ENCODE measurements at regions not wholly inside any gene's neighbourhood (a gene's known extent, or its start where the extent isn't known, plus 50 kb on each side); places are given as distances from the start of the nearest gene placed in this dataset.
A peak's percentile ranks its signal among the peaks of the same experiment; 100 is the strongest.

- H2AK5ac ChIP-seq (ENCODE audit: low read length) = no peak overlapping the region
- no peak overlapping the region for H3K56ac ChIP-seq (ENCODE audit: low read length)
- no peak overlapping the region for H2BK120ac ChIP-seq (ENCODE audit: low read depth, low read length)
- H3K4me3 ChIP-seq (ENCODE audit: low read length) = no peak overlapping the region
- no peaks in the 10 kb centered on the region for H3K36me3 ChIP-seq (ENCODE audit: control insufficient read depth, insufficient read depth, low read length)
- H3K9ac ChIP-seq (ENCODE audit: low read length) = no peak overlapping the region
- H3K4ac ChIP-seq (ENCODE audit: low read depth, low read length) = no peak overlapping the region
- H4K5ac ChIP-seq (ENCODE audit: low read length) = no peak overlapping the region
- H3K4me2 ChIP-seq (ENCODE audit: low read length) = no peak overlapping the region
- H3K23ac ChIP-seq (ENCODE audit: low read length) = no peak overlapping the region
- H3K27ac ChIP-seq (ENCODE audit: low read depth, low read length) = no peak overlapping the region
- no peaks in the 10 kb centered on the region for H3K4me1 ChIP-seq (ENCODE audit: control insufficient read depth, low read depth, low read length)
- H4K8ac ChIP-seq (ENCODE audit: low read depth, low read length) = no peak overlapping the region
- H3K79me1 ChIP-seq (ENCODE audit: low read length) = no peaks in the 10 kb centered on the region
- no peaks in the 10 kb centered on the region for H3K27me3 ChIP-seq (ENCODE audit: insufficient read depth, low read length, poor library complexity)
- H2BK5ac ChIP-seq (ENCODE audit: low read length) = no peak overlapping the region
- DNase-seq = peak; percentile 34
- H2BK15ac ChIP-seq (replicated peaks; ENCODE audit: low read depth) = no peak overlapping the region
- no CpG with 5 or more reads among the region's 10 CpGs for WGBS (ENCODE audit: extremely low coverage, insufficient coverage, low lambda C conversion rate)
- no peak overlapping the region for H3K18ac ChIP-seq (ENCODE audit: low read length)
- H3K79me2 ChIP-seq (ENCODE audit: control insufficient read depth, insufficient read depth, low read length) = no peaks in the 10 kb centered on the region
Observed at GRCh38 chr1:213415691-213416380, 364.8 kb downstream of the RPS6KC1 start.

GRCh38 chr1:213416461-213417224 lies 365.6 kb downstream of the RPS6KC1 start:
- Histone ChIP-seq H3K56ac (ENCODE audit: low read length) (no peak overlapping the region), H3K27ac (ENCODE audit: low read depth, low read length) (no peak overlapping the region), H3K9ac (ENCODE audit: low read length) (no peak overlapping the region), H2BK120ac (ENCODE audit: low read depth, low read length) (no peak overlapping the region), H2AK5ac (ENCODE audit: low read length) (no peak overlapping the region), H3K79me2 (ENCODE audit: control insufficient read depth, insufficient read depth, low read length) (no peaks in the 10 kb centered on the region), H3K36me3 (ENCODE audit: control insufficient read depth, insufficient read depth, low read length) (no peaks in the 10 kb centered on the region), H3K4me2 (ENCODE audit: low read length) (no peak overlapping the region), H3K4me3 (ENCODE audit: low read length) (no peak overlapping the region), H3K79me1 (ENCODE audit: low read length) (no peaks in the 10 kb centered on the region), H3K4ac (ENCODE audit: low read depth, low read length) (no peak overlapping the region), H3K23ac (ENCODE audit: low read length) (no peak overlapping the region), H2BK15ac (replicated peaks; ENCODE audit: low read depth) (no peak overlapping the region), H4K8ac (ENCODE audit: low read depth, low read length) (no peak overlapping the region), H3K18ac (ENCODE audit: low read length) (no peak overlapping the region), H3K4me1 (ENCODE audit: control insufficient read depth, low read depth, low read length) (no peaks in the 10 kb centered on the region), H2BK5ac (ENCODE audit: low read length) (no peak overlapping the region), H4K5ac (ENCODE audit: low read length) (no peak overlapping the region), H3K27me3 (ENCODE audit: insufficient read depth, low read length, poor library complexity) (no peaks in the 10 kb centered on the region)
- no CpG with 5 or more reads among the region's 17 CpGs for WGBS (ENCODE audit: extremely low coverage, insufficient coverage, low lambda C conversion rate)
- no peak for DNase-seq

- Histone ChIP-seq H3K4me2 (ENCODE audit: low read length) (no peak overlapping the region), H3K56ac (ENCODE audit: low read length) (no peak overlapping the region), H3K79me1 (ENCODE audit: low read length) (no peaks in the 10 kb centered on the region), H3K9ac (ENCODE audit: low read length) (no peak overlapping the region), H2AK5ac (ENCODE audit: low read length) (no peak overlapping the region), H3K27ac (ENCODE audit: low read depth, low read length) (no peak overlapping the region), H4K8ac (ENCODE audit: low read depth, low read length) (no peak overlapping the region), H3K27me3 (ENCODE audit: insufficient read depth, low read length, poor library complexity) (no peaks in the 10 kb centered on the region), H3K79me2 (ENCODE audit: control insufficient read depth, insufficient read depth, low read length) (no peaks in the 10 kb centered on the region), H3K4me3 (ENCODE audit: low read length) (no peak overlapping the region), H4K5ac (ENCODE audit: low read length) (no peak overlapping the region), H3K4me1 (ENCODE audit: control insufficient read depth, low read depth, low read length) (no peaks in the 10 kb centered on the region), H3K18ac (ENCODE audit: low read length) (no peak overlapping the region), H3K36me3 (ENCODE audit: control insufficient read depth, insufficient read depth, low read length) (no peaks in the 10 kb centered on the region), H2BK5ac (ENCODE audit: low read length) (no peak overlapping the region), H2BK120ac (ENCODE audit: low read depth, low read length) (no peak overlapping the region), H3K4ac (ENCODE audit: low read depth, low read length) (no peak overlapping the region), H3K23ac (ENCODE audit: low read length) (no peak overlapping the region), H2BK15ac (replicated peaks; ENCODE audit: low read depth) (no peak overlapping the region)
- WGBS (ENCODE audit: extremely low coverage, insufficient coverage, low lambda C conversion rate) = no CpG with 5 or more reads among the region's 14 CpGs
- no peak for DNase-seq
Observed at GRCh38 chr1:213417225-213417820, 366.3 kb downstream of the RPS6KC1 start.

- Histone ChIP-seq H3K4me2 (ENCODE audit: low read length) (no peak overlapping the region), H4K8ac (ENCODE audit: low read depth, low read length) (no peak overlapping the region), H3K27me3 (ENCODE audit: insufficient read depth, low read length, poor library complexity) (no peaks in the 10 kb centered on the region), H2AK5ac (ENCODE audit: low read length) (no peak overlapping the region), H3K4me3 (ENCODE audit: low read length) (no peak overlapping the region), H3K56ac (ENCODE audit: low read length) (no peak overlapping the region), H2BK5ac (ENCODE audit: low read length) (no peak overlapping the region), H2BK15ac (replicated peaks; ENCODE audit: low read depth) (no peak overlapping the region), H3K27ac (ENCODE audit: low read depth, low read length) (no peak overlapping the region), H3K9ac (ENCODE audit: low read length) (no peak overlapping the region), H3K23ac (ENCODE audit: low read length) (no peak overlapping the region), H3K36me3 (ENCODE audit: control insufficient read depth, insufficient read depth, low read length) (no peaks in the 10 kb centered on the region), H3K4ac (ENCODE audit: low read depth, low read length) (no peak overlapping the region), H3K4me1 (ENCODE audit: control insufficient read depth, low read depth, low read length) (no peaks in the 10 kb centered on the region), H3K79me1 (ENCODE audit: low read length) (no peaks in the 10 kb centered on the region), H3K18ac (ENCODE audit: low read length) (no peak overlapping the region), H4K5ac (ENCODE audit: low read length) (no peak overlapping the region), H2BK120ac (ENCODE audit: low read depth, low read length) (no peak overlapping the region), H3K79me2 (ENCODE audit: control insufficient read depth, insufficient read depth, low read length) (no peaks in the 10 kb centered on the region)
- no peak for DNase-seq
- WGBS (ENCODE audit: extremely low coverage, insufficient coverage, low lambda C conversion rate) = no CpG with 5 or more reads among the region's 5 CpGs
Observed at GRCh38 chr1:213417846-213418245, 366.8 kb downstream of the RPS6KC1 start.

DNA sequence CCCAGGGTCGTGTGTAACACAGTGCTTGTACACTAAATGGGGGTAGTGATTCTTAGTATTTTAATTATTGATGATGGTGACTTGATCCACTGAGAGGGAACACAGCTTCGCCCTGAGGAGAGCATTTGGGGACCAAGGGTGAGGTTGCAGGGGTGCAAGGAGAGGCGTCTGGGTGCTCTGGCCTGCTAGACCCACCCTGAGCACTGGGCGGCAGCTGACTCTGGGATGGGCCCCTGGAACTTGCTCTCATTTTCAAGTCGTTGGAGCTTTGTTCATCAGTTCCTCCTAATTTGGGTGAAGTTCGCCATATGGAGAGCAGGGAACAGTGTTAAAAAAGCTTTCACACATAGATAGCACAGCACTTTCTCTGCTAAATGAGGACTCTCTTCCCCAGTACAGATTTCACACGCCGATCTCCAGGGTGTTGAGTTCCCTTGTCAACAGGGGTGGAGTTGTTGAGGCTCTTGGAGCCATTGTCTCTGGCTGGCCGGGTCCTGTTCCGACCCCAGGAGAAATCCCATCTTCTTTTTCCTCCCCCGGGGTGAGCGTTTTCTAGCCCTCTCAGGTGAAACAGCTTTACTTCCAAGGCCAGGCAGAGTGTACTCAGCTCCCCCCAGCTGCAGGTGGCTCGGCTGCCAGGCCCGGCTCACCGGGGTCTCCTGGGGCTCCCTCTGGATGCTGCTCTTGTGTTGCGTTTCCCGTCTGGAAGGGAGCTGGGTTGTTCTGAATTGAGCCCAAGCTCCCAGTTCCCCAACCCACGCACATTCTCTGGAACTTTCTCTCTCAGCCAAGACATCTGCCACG lies 367.4 kb downstream of the RPS6KC1 start:
- H3K79me2 ChIP-seq (ENCODE audit: control insufficient read depth, insufficient read depth, low read length) = no peaks in the 10 kb centered on the region
- H3K27ac ChIP-seq (ENCODE audit: low read depth, low read length) = no peak overlapping the region
- no CpG with 5 or more reads among the region's 19 CpGs for WGBS (ENCODE audit: extremely low coverage, insufficient coverage, low lambda C conversion rate)
- H3K79me1 ChIP-seq (ENCODE audit: low read length) = no peaks in the 10 kb centered on the region
- H3K4ac ChIP-seq (ENCODE audit: low read depth, low read length) = no peak overlapping the region
- H4K5ac ChIP-seq (ENCODE audit: low read length) = no peak overlapping the region
- no peak overlapping the region for H3K9ac ChIP-seq (ENCODE audit: low read length)
- H4K8ac ChIP-seq (ENCODE audit: low read depth, low read length) = no peak overlapping the region
- H3K4me2 ChIP-seq (ENCODE audit: low read length) = no peak overlapping the region
- no peak overlapping the region for H3K4me3 ChIP-seq (ENCODE audit: low read length)
- DNase-seq = peak; percentile 65
- H3K23ac ChIP-seq (ENCODE audit: low read length) = no peak overlapping the region
- no peak overlapping the region for H2BK120ac ChIP-seq (ENCODE audit: low read depth, low read length)
- no peaks in the 10 kb centered on the region for H3K36me3 ChIP-seq (ENCODE audit: control insufficient read depth, insufficient read depth, low read length)
- H2BK5ac ChIP-seq (ENCODE audit: low read length) = no peak overlapping the region
- no peaks in the 10 kb centered on the region for H3K27me3 ChIP-seq (ENCODE audit: insufficient read depth, low read length, poor library complexity)
- no peak overlapping the region for H3K56ac ChIP-seq (ENCODE audit: low read length)
- no peaks in the 10 kb centered on the region for H3K4me1 ChIP-seq (ENCODE audit: control insufficient read depth, low read depth, low read length)
- no peak overlapping the region for H2AK5ac ChIP-seq (ENCODE audit: low read length)
- no peak overlapping the region for H3K18ac ChIP-seq (ENCODE audit: low read length)
- H2BK15ac ChIP-seq (replicated peaks; ENCODE audit: low read depth) = no peak overlapping the region

Data from mesendoderm (in vitro differentiated cells).